Lower leg skin (tissue), 3 donors: ENCODE measurements at regions not wholly inside any gene's neighbourhood (a gene's known extent, or its start where the extent isn't known, plus 50 kb on each side); places are given as distances from the start of the nearest gene placed in this dataset.
"Not testable (repeated sequence)": the region's sequence is repeated elsewhere in the genome, so short reads cannot be mapped to it uniquely, and the experiment has no call there.

Experiments
- CTCF ChIP-seq, 3 donors: fragments of 450-650 bp; IDR thresholded peaks; one replicate each; pipeline ENCODE4 v1.5.1; 2016; ENCODE audit warnings: antibody characterized with exemption in 3 of 3, mild to moderate bottlenecking in 3 of 3, moderate library complexity in 2 of 3
- POLR2A ChIP-seq, 2 donors: fragments of 450-650 bp; IDR thresholded peaks; one replicate each; pipeline ENCODE4 v1.6.1; 2016 to 2017; ENCODE audit warnings: antibody characterized with exemption in 2 of 2, mild to moderate bottlenecking in 1 of 2, moderate library complexity in 1 of 2

- TF ChIP-seq CTCF, POLR2A (IDR thresholded peaks at IDR 0.05): not testable (repeated sequence)
Observed at GRCh38 chr9:67348094-67348493, 355.7 kb upstream of the SPATA31A3 start.
